GM12878 (cell line): ENCODE measurements at regions not wholly inside any gene's neighbourhood (a gene's known extent, or its start where the extent isn't known, plus 50 kb on each side); places are given as distances from the start of the nearest gene placed in this dataset.

ENCODE experiments used
- ATAC-seq: fragments of 200-7000 bp; cut with Tn5 transposase; 3 replicates; pipeline ENCODE4 v1.9.1; 2020; ENCODE audit warnings: mild to moderate bottlenecking, moderate library complexity
- BruUV-seq: library from RNA; stranded (reverse); fragments of 400-500 nt; replicated peaks from 2 replicates; lab custom pipeline; 2021; lab: Mats Ljungman, UMichigan
- CTCF ChIA-PET: fragments of 300-600 bp; sonication (Branson Sonifier 250); formaldehyde crosslinking; extraction: SDS; loops from one replicate; lab custom pipeline; 2021; ENCODE audit warnings: inconsistent platforms; lab: Yijun Ruan, JAX
- POLR2A ChIA-PET: fragments of 350-600 bp; formaldehyde crosslinking; extraction: SDS; loops from one replicate; lab custom pipeline; 2021; ENCODE audit warnings: inconsistent platforms; lab: Charles Lee
- RAD21 ChIA-PET: fragments of 300-600 bp; sonication (Branson Sonifier 250); formaldehyde crosslinking; loops from one replicate; lab custom pipeline; 2023; ENCODE audit warnings: antibody characterized with exemption; ENCODE audit not compliant: unreplicated experiment; lab: Charles Lee
- SMC1A ChIA-PET: fragments of 300-600 bp; sonication (Branson Sonifier 250); formaldehyde crosslinking; loops from one replicate; lab custom pipeline; 2023; ENCODE audit not compliant: unreplicated experiment, uncharacterized antibody; lab: Charles Lee
- DNase-seq: peaks from one replicate; pipeline ENCODE4 v3.0.0-alpha.2; 2011; ENCODE audit warnings: low read depth, low spot score
- FAIRE-seq: peaks from 3 replicates; lab custom pipeline; 2011; peaks lifted over from hg19 to GRCh38; lab: Jason Lieb, UNC
- H2AFZ ChIP-seq: 2 replicates; pipeline ENCODE4 v1.6.0; 2011; ENCODE audit warnings: low read depth, low read length, control low read depth; ENCODE audit not compliant: control insufficient read depth
- H3K27ac ChIP-seq: 2 replicates; pipeline ENCODE4 v1.5.1; 2011; ENCODE audit warnings: control low read depth; ENCODE audit not compliant: control insufficient read depth, insufficient read depth
- H3K27me3 ChIP-seq, 2 experiments: replicated peaks in 1 of 2; 2 replicates each; pipeline versions ENCODE4 v1.6.0 to v1.6.1; 2011; ENCODE audit warnings: low read length in 1 of 2; ENCODE audit not compliant: control insufficient read depth in 2 of 2, insufficient read depth in 2 of 2
- H3K36me3 ChIP-seq, 2 experiments: 2 replicates each; pipeline ENCODE4 v1.5.1; 2011; ENCODE audit warnings: low read length in 1 of 2; ENCODE audit not compliant: control insufficient read depth in 2 of 2, insufficient read depth in 2 of 2
- H3K4me1 ChIP-seq: 2 replicates; pipeline ENCODE4 v1.6.1; 2011; ENCODE audit warnings: mild to moderate bottlenecking, low read length, moderate library complexity, mixed read lengths; ENCODE audit not compliant: control insufficient read depth, insufficient read depth
- H3K4me2 ChIP-seq: 2 replicates; pipeline ENCODE4 v1.6.0; 2011; ENCODE audit warnings: control low read depth; ENCODE audit not compliant: control insufficient read depth, insufficient read depth
- H3K4me3 ChIP-seq: fragments of 200-600 bp; sonication (generic); 2 replicates; pipeline ENCODE4 v1.5.1; 2016
- H3K79me2 ChIP-seq: 2 replicates; pipeline ENCODE4 v1.6.0; 2011; ENCODE audit warnings: low read length; ENCODE audit not compliant: control insufficient read depth, insufficient read depth
- H3K9ac ChIP-seq: 2 replicates; pipeline ENCODE4 v1.8.0; 2011; ENCODE audit warnings: low read length, control low read depth, mixed read lengths; ENCODE audit not compliant: control insufficient read depth, insufficient read depth
- H3K9me3 ChIP-seq: replicated peaks from 3 replicates; pipeline ENCODE4 v1.5.1; 2011; ENCODE audit warnings: mild to moderate bottlenecking, low read length; ENCODE audit not compliant: control insufficient read depth, insufficient read depth
- H4K20me1 ChIP-seq: 2 replicates; pipeline ENCODE4 v1.6.0; 2011; ENCODE audit not compliant: control insufficient read depth, insufficient read depth
- CBX5 ChIP-seq: sonication (generic); IDR thresholded peaks from 2 replicates; pipeline ENCODE4 v1.6.1; 2016; ENCODE audit warnings: low read depth, moderate library complexity, mild to moderate bottlenecking, inconsistent platforms
- CEBPB ChIP-seq, 2 experiments: fragments of 150-350 bp in 1 of 2; IDR thresholded peaks; 2 replicates each; pipeline ENCODE4 v1.6.1; 2012 to 2014; ENCODE audit warnings: low read depth in 2 of 2, low read length in 2 of 2, borderline replicate concordance in 1 of 2, inconsistent platforms in 1 of 2
- CHD2 ChIP-seq: IDR thresholded peaks from 2 replicates; pipeline ENCODE4 v1.6.1; 2011; ENCODE audit warnings: low read depth, low read length, improper control_type of control experiment, borderline replicate concordance
- CUX1 ChIP-seq: IDR thresholded peaks from 2 replicates; pipeline ENCODE4 v1.6.1; 2012; ENCODE audit warnings: improper control_type of control experiment, low read depth, low read length; ENCODE audit not compliant: insufficient replicate concordance
- E2F4 ChIP-seq: IDR thresholded peaks from 2 replicates; pipeline ENCODE4 v1.6.1; 2012; ENCODE audit warnings: low read depth, low read length, improper control_type of control experiment
- HDGF ChIP-seq: fragments of 450-650 bp; IDR thresholded peaks from 2 replicates; pipeline ENCODE4 v1.6.1; 2016; ENCODE audit warnings: antibody characterized with exemption
- MYB ChIP-seq: fragments of 150-350 bp; IDR thresholded peaks from 2 replicates; pipeline ENCODE4 v1.6.1; 2014; ENCODE audit warnings: mild to moderate bottlenecking, low read depth, low read length, borderline replicate concordance
- NR2F1 ChIP-seq: fragments of 450-650 bp; conservative IDR thresholded peaks from 2 replicates; pipeline ENCODE4 v1.6.1; 2017; ENCODE audit warnings: mild to moderate bottlenecking
- POU2F2 ChIP-seq: IDR thresholded peaks from 3 replicates; pipeline ENCODE4 v1.6.1; 2011; ENCODE audit warnings: low read depth, mild to moderate bottlenecking, low read length, borderline replicate concordance
- RAD21 ChIP-seq: IDR thresholded peaks from 2 replicates; pipeline ENCODE4 v1.6.1; 2011; ENCODE audit warnings: mild to moderate bottlenecking, low read depth, low read length, moderate library complexity; ENCODE audit not compliant: insufficient read depth
- RUNX3 ChIP-seq: IDR thresholded peaks from 2 replicates; pipeline ENCODE4 v1.6.1; 2012; ENCODE audit warnings: low read length, inconsistent platforms
- YBX1 ChIP-seq: fragments of 450-650 bp; IDR thresholded peaks from 2 replicates; pipeline ENCODE4 v1.6.1; 2016; ENCODE audit warnings: antibody characterized with exemption
- ZNF274 ChIP-seq: IDR thresholded peaks from one replicate; pipeline ENCODE4 v1.8.0; 2011; ENCODE audit not compliant: insufficient read length, insufficient read depth
- WGBS: methylation state at CpG from one replicate; pipeline ENCODE4 v1.1.6; 2016; ENCODE audit warnings: low lambda C conversion rate; ENCODE audit not compliant: insufficient replicate concordance, insufficient coverage; ENCODE audit errors: missing lambda C conversion rate; 5-methylcytosine and 5-hydroxymethylcytosine counted together
- in situ Hi-C: fragments of 300-500 bp; cut with MboI; formaldehyde crosslinking; loops from 9 replicates; pipeline ENCODE4 v1.14.3; 2018; ENCODE audit warnings: mixed read lengths
- intact Hi-C: fragments of 100-400 bp; cut with micrococcal nuclease; formaldehyde crosslinking; loops from one replicate; pipeline ENCODE4 v1.14.2; 2022; ENCODE audit not compliant: unreplicated experiment

GRCh38 chr7:156430109-156430508 lies 210.5 kb upstream of the RNF32 start:
- no peak overlapping the region for H3K27ac ChIP-seq
- CTCF ChIA-PET: interaction anchor here (0.7 kb wide), 1 partner anchor 31 kb away, joined by 3 read pairs; no protein-coding TSS in a partner anchor
- TF ChIP-seq MYB: no peak
- no peak for TF ChIP-seq CBX5
- no peak for TF ChIP-seq CHD2
- TF ChIP-seq RAD21: no peak
- TF ChIP-seq HDGF: no peak
- no peak for TF ChIP-seq RUNX3
- no peak for TF ChIP-seq ZNF274
- no peak for TF ChIP-seq POU2F2
- TF ChIP-seq YBX1: no peak
- TF ChIP-seq E2F4: no peak
- no peak for TF ChIP-seq CUX1
- no peak for TF ChIP-seq CEBPB (IDR thresholded peaks at IDR 0.05; ENCODE audit: borderline replicate concordance in 1 of 2, low read depth in 2 of 2, low read length in 2 of 2)
- no peak for TF ChIP-seq NR2F1
- in situ Hi-C loops: no loop called here
- POLR2A ChIA-PET: no interaction called here
- FAIRE-seq: no peak
- no peak for ATAC-seq
- H3K4me3 ChIP-seq: no peak overlapping the region
- H3K9ac ChIP-seq: no peak overlapping the region
- no peak overlapping the region for H3K4me2 ChIP-seq
- H3K79me2 ChIP-seq: no peaks in the 10 kb centered on the region
- intact Hi-C loops: no loop called here
- H3K27me3 ChIP-seq: peaks cover 0 to 6% of the 10 kb centered on the region in 2 experiments; a peak in 2 of 4 replicates
- no TSS peak for BruUV-seq
- RAD21 ChIA-PET: no interaction called here
- H2AFZ ChIP-seq: no peak overlapping the region
- H4K20me1 ChIP-seq: no peaks in the 10 kb centered on the region
- DNase-seq: no peak
- H3K4me1 ChIP-seq: no peaks in the 10 kb centered on the region
- no peaks in the 10 kb centered on the region for H3K36me3 ChIP-seq
- no peaks in the 10 kb centered on the region for H3K9me3 ChIP-seq
- SMC1A ChIA-PET: no interaction called here
- 59% methylated on average over 7 of the region's 7 CpGs for WGBS
